ENCODE measurements at regions not wholly inside any gene's neighbourhood (a gene's known extent, or its start where the extent isn't known, plus 50 kb on each side); places are given as distances from the start of the nearest gene placed in this dataset.

DNA sequence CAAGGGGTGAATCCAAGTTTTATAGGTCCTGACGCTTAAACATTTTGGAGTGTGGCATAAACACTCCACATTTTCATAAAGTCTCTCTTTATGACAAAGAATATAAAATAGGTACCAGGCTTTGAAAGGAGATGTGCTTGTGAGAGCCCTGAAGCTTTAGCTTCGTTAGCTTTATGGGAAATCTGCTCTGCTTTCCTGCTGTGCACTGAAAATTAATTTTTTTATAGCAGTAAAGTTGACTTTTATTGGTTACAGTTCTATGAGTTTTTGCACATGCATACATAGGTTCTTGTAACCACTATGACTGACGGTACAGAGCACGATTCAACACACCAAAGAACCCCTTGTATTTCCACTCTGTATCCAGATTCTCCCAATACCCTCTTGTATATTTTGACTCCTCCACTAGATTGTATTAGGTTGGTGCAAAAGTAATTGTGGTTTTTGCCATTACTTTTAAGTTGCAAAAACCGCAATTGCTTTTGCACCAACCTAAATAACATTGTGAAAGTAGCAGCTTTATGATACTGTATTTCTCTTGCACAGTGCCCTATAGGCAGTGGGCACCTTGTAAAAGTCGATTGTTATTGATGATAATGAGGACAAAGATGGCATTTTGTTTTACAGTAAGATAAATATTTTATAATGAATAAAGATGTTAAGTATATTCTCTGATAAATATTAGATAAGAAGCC is 145.2 kb upstream of the AKIRIN2 start:
- peaks cover 12% of the 10 kb centered on the region for H3K27me3 ChIP-seq
- H3K9me3 ChIP-seq: no peaks in the 10 kb centered on the region
- H3K4me1 ChIP-seq (ENCODE audit: control insufficient read depth in 1 of 2, insufficient read depth in 1 of 2, low read depth in 1 of 2, low read length in 1 of 2): no peaks in the 10 kb centered on the region
- H3K4me3 ChIP-seq (ENCODE audit: low read depth in 1 of 2, low read length in 1 of 2): no peak overlapping the region
- H3K27ac ChIP-seq: no peak overlapping the region
- no peak for TF ChIP-seq CTCF (IDR thresholded peaks at IDR 0.05)
- H3K36me3 ChIP-seq: no peaks in the 10 kb centered on the region

GRCh38 chr6:87846434-87846833 is 144.4 kb upstream of the AKIRIN2 start:
- no peaks in the 10 kb centered on the region for H3K9me3 ChIP-seq
- H3K27me3 ChIP-seq: peaks cover 16% of the 10 kb centered on the region
- H3K27ac ChIP-seq: no peak overlapping the region
- no peak for TF ChIP-seq CTCF (IDR thresholded peaks at IDR 0.05)
- no peaks in the 10 kb centered on the region for H3K4me1 ChIP-seq (ENCODE audit: control insufficient read depth in 1 of 2, insufficient read depth in 1 of 2, low read depth in 1 of 2, low read length in 1 of 2)
- no peak overlapping the region for H3K4me3 ChIP-seq (ENCODE audit: low read depth in 1 of 2, low read length in 1 of 2)
- no peaks in the 10 kb centered on the region for H3K36me3 ChIP-seq

DNA sequence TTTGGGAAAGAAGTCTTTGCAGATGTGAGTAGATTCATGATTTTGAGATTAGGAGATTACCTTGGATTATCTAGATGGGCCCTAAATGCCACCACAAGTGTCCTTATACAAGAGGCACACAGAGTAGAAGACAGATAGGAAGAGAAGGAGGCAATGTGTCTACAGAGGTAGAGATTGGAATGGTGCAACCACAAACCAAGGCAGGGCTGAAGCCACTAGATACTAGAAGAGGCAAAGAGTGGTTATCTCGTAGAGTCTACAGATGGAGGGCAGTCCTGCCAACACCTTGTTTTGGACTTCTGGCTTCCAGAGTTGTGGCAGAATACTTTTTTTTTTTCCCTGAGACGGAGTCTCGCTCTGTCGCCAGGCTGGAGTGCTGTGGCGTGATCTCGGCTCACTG is 138.3 kb upstream of the AKIRIN2 start:
- Histone ChIP-seq H3K9me3 (no peaks in the 10 kb centered on the region), H3K36me3 (no peaks in the 10 kb centered on the region), H3K4me1 (ENCODE audit: control insufficient read depth in 1 of 2, insufficient read depth in 1 of 2, low read depth in 1 of 2, low read length in 1 of 2) (no peaks in the 10 kb centered on the region), H3K4me3 (ENCODE audit: low read depth in 1 of 2, low read length in 1 of 2) (no peak overlapping the region), H3K27me3 (peaks cover 28% of the 10 kb centered on the region), H3K27ac (no peak overlapping the region)
- no peak for TF ChIP-seq CTCF (IDR thresholded peaks at IDR 0.05)

DNA sequence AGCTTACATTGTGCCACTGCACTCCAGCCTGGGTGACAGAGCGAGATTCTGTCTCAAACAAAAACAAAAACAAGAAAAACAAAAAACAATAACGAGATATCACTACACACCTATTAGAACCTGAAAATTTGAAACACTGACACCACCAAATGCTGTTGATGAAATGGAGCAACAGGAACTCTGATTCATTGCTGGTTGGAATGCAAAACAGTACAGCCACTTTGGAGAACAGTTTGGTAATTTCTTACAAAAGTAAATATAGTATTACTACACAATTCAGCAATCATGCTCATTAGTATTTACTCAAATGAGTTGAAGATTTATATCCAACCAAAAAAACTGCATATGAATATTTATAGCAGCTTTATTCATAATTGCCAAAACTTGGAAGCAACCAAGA is 135.8 kb upstream of the AKIRIN2 start:
- no peaks in the 10 kb centered on the region for H3K36me3 ChIP-seq
- H3K4me1 ChIP-seq (ENCODE audit: control insufficient read depth in 1 of 2, insufficient read depth in 1 of 2, low read depth in 1 of 2, low read length in 1 of 2): no peaks in the 10 kb centered on the region
- H3K27ac ChIP-seq: no peak overlapping the region
- no peaks in the 10 kb centered on the region for H3K9me3 ChIP-seq
- H3K27me3 ChIP-seq: peaks cover 28% of the 10 kb centered on the region
- TF ChIP-seq CTCF (IDR thresholded peaks at IDR 0.05): no peak
- H3K4me3 ChIP-seq (ENCODE audit: low read depth in 1 of 2, low read length in 1 of 2): no peak overlapping the region

DNA sequence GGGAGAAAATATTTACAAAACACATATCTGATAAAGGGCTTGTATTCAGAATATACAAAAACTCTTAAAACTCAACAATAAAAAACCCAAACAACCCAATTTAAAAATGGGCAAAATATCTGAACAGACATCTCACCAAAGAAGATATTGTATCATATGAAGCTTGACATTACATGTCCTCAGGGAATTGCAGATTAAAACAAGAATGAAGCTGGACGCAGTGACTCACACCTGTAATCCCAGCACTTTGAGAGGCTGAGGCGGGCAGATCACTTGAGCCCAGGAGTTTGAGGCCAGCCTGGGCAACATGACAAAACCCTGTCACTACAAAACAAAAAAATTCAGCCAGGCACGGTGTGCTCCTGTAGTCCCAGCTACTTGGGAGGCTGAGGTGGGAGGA is 135.4 kb upstream of the AKIRIN2 start:
- Histone ChIP-seq H3K27ac (no peak overlapping the region), H3K4me1 (ENCODE audit: control insufficient read depth in 1 of 2, insufficient read depth in 1 of 2, low read depth in 1 of 2, low read length in 1 of 2) (peaks cover under 1 to 2% of the 10 kb centered on the region in 2 experiments), H3K9me3 (no peaks in the 10 kb centered on the region), H3K27me3 (peaks cover 28% of the 10 kb centered on the region), H3K36me3 (no peaks in the 10 kb centered on the region), H3K4me3 (ENCODE audit: low read depth in 1 of 2, low read length in 1 of 2) (no peak overlapping the region)
- no peak for TF ChIP-seq CTCF (IDR thresholded peaks at IDR 0.05)
